ENCODE measurements at regions not wholly inside any gene's neighbourhood (a gene's known extent, or its start where the extent isn't known, plus 50 kb on each side); places are given as distances from the start of the nearest gene placed in this dataset.

- 77 to 81% methylated on average over 4 of the region's 4 CpGs for WGBS, 2 donors (ENCODE audit: low coverage in 1 of 2)
- no peak overlapping the region for H3K27ac ChIP-seq
- H3K4me3 ChIP-seq = no peak overlapping the region
- intact Hi-C loops (cut with DNase I; ENCODE audit: low total_unique reads) = no loop called here
- DNase-seq = no peak
- in situ Hi-C loops (cut with MboI; ENCODE audit: low pct_ligation_motif_present in 1 of 4, low pct_unique_long_range_greater_than_20kb in 1 of 4, low sequenced_read_pairs in 3 of 4) = no loop called here
- H3K9me3 ChIP-seq = no peaks in the 10 kb centered on the region
- H3K27me3 ChIP-seq = no peaks in the 10 kb centered on the region
- no peaks in the 10 kb centered on the region for H3K36me3 ChIP-seq
- no peaks in the 10 kb centered on the region for H3K4me1 ChIP-seq
- no peak for TF ChIP-seq POLR2AphosphoS5 (IDR thresholded peaks at IDR 0.05)
- no peak for TF ChIP-seq CTCF (IDR thresholded peaks at IDR 0.05)
- TF ChIP-seq POLR2A (IDR thresholded peaks at IDR 0.05) = no peak
- TF ChIP-seq EP300 (IDR thresholded peaks at IDR 0.05; ENCODE audit: low read depth) = no peak
Measured at GRCh38 chr5:87751824-87752223, 339.1 kb upstream of the CCNH start.

GRCh38 chr5:87746891-87747377 is 334.2 kb upstream of the CCNH start:
- Histone ChIP-seq H3K9me3 (no peaks in the 10 kb centered on the region), H3K4me1 (no peaks in the 10 kb centered on the region), H3K4me3 (no peak overlapping the region), H3K36me3 (no peaks in the 10 kb centered on the region), H3K27ac (no peak overlapping the region), H3K27me3 (no peaks in the 10 kb centered on the region)
- DNase-seq = no peak
- in situ Hi-C loops (cut with MboI; ENCODE audit: low pct_ligation_motif_present in 1 of 4, low pct_unique_long_range_greater_than_20kb in 1 of 4, low sequenced_read_pairs in 3 of 4) = no loop called here
- 65 to 75% methylated on average over 1 to 2 of the region's 2 CpGs for WGBS, 2 donors (ENCODE audit: low coverage in 1 of 2)
- TF ChIP-seq EP300 (IDR thresholded peaks at IDR 0.05; ENCODE audit: low read depth) = no peak
- no peak for TF ChIP-seq POLR2AphosphoS5 (IDR thresholded peaks at IDR 0.05)
- TF ChIP-seq CTCF (IDR thresholded peaks at IDR 0.05) = no peak
- TF ChIP-seq POLR2A (IDR thresholded peaks at IDR 0.05) = no peak
- intact Hi-C loops (cut with DNase I; ENCODE audit: low total_unique reads) = no loop called here

GRCh38 chr5:87746341-87746740 is 333.6 kb upstream of the CCNH start:
- Histone ChIP-seq H3K4me3 (no peak overlapping the region), H3K27ac (no peak overlapping the region), H3K36me3 (no peaks in the 10 kb centered on the region), H3K4me1 (no peaks in the 10 kb centered on the region), H3K9me3 (no peaks in the 10 kb centered on the region), H3K27me3 (no peaks in the 10 kb centered on the region)
- no peak for DNase-seq
- TF ChIP-seq CTCF (IDR thresholded peaks at IDR 0.05) = no peak
- no peak for TF ChIP-seq POLR2A (IDR thresholded peaks at IDR 0.05)
- no peak for TF ChIP-seq POLR2AphosphoS5 (IDR thresholded peaks at IDR 0.05)
- TF ChIP-seq EP300 (IDR thresholded peaks at IDR 0.05; ENCODE audit: low read depth) = no peak
- intact Hi-C loops (cut with DNase I; ENCODE audit: low total_unique reads) (no loop called here), in situ Hi-C loops (cut with MboI; ENCODE audit: low pct_ligation_motif_present in 1 of 4, low pct_unique_long_range_greater_than_20kb in 1 of 4, low sequenced_read_pairs in 3 of 4) (no loop called here)

DNA sequence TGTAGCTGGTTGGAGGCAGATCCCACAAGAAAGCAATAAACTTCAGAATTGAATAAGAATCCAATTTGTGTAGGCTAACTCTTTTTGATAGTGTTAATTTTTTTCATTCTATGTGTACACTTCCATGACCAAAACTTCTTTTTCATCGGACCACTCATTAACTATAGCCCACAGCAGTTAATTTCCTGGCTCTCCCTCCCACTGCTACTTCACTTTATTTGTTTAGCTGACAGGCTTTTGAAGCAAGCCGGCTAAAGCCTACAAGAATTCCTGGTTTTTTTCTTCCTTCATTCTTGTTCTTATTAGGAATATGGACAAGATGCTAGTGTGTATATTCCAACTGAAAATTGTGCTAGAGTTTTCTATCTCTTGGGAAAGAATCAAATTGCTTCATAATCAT is 329.2 kb upstream of the CCNH start:
- 7 to 23% methylated on average over 2 of the region's 2 CpGs for WGBS, 2 donors (ENCODE audit: low coverage in 1 of 2)
- DNase-seq = no peak
- no peaks in the 10 kb centered on the region for H3K36me3 ChIP-seq
- H3K27ac ChIP-seq = no peak overlapping the region
- H3K4me1 ChIP-seq = no peaks in the 10 kb centered on the region
- in situ Hi-C loops (cut with MboI; ENCODE audit: low pct_ligation_motif_present in 1 of 4, low pct_unique_long_range_greater_than_20kb in 1 of 4, low sequenced_read_pairs in 3 of 4) (no loop called here), intact Hi-C loops (cut with DNase I; ENCODE audit: low total_unique reads) (no loop called here)
- H3K9me3 ChIP-seq = no peaks in the 10 kb centered on the region
- no peaks in the 10 kb centered on the region for H3K27me3 ChIP-seq
- TF ChIP-seq EP300 (IDR thresholded peaks at IDR 0.05; ENCODE audit: low read depth) (no peak), POLR2AphosphoS5 (IDR thresholded peaks at IDR 0.05) (no peak), POLR2A (IDR thresholded peaks at IDR 0.05) (no peak), CTCF (IDR thresholded peaks at IDR 0.05) (no peak)
- H3K4me3 ChIP-seq = no peak overlapping the region
